GM12878 (cell line): ENCODE measurements at regions not wholly inside any gene's neighbourhood (a gene's known extent, or its start where the extent isn't known, plus 50 kb on each side); places are given as distances from the start of the nearest gene placed in this dataset.

Experiments used
- ATAC-seq: fragments of 200-7000 bp; cut with Tn5 transposase; 3 replicates; pipeline ENCODE4 v1.9.1; 2020; ENCODE audit warnings: mild to moderate bottlenecking, moderate library complexity
- BruUV-seq: library from RNA; stranded (reverse); fragments of 400-500 nt; replicated peaks from 2 replicates; lab custom pipeline; 2021; lab: Mats Ljungman, UMichigan
- CTCF ChIA-PET: fragments of 300-600 bp; sonication (Branson Sonifier 250); formaldehyde crosslinking; extraction: SDS; loops from one replicate; lab custom pipeline; 2021; ENCODE audit warnings: inconsistent platforms; lab: Yijun Ruan, JAX
- POLR2A ChIA-PET: fragments of 350-600 bp; formaldehyde crosslinking; extraction: SDS; loops from one replicate; lab custom pipeline; 2021; ENCODE audit warnings: inconsistent platforms; lab: Charles Lee
- RAD21 ChIA-PET: fragments of 300-600 bp; sonication (Branson Sonifier 250); formaldehyde crosslinking; loops from one replicate; lab custom pipeline; 2023; ENCODE audit warnings: antibody characterized with exemption; ENCODE audit not compliant: unreplicated experiment; lab: Charles Lee
- SMC1A ChIA-PET: fragments of 300-600 bp; sonication (Branson Sonifier 250); formaldehyde crosslinking; loops from one replicate; lab custom pipeline; 2023; ENCODE audit not compliant: unreplicated experiment, uncharacterized antibody; lab: Charles Lee
- DNase-seq: peaks from one replicate; pipeline ENCODE4 v3.0.0-alpha.2; 2011; ENCODE audit warnings: low read depth, low spot score
- FAIRE-seq: peaks from 3 replicates; lab custom pipeline; 2011; peaks lifted over from hg19 to GRCh38; lab: Jason Lieb, UNC
- H2AFZ ChIP-seq: 2 replicates; pipeline ENCODE4 v1.6.0; 2011; ENCODE audit warnings: low read depth, low read length, control low read depth; ENCODE audit not compliant: control insufficient read depth
- H3K27ac ChIP-seq: 2 replicates; pipeline ENCODE4 v1.5.1; 2011; ENCODE audit warnings: control low read depth; ENCODE audit not compliant: control insufficient read depth, insufficient read depth
- H3K27me3 ChIP-seq, 2 experiments: replicated peaks in 1 of 2; 2 replicates each; pipeline versions ENCODE4 v1.6.0 to v1.6.1; 2011; ENCODE audit warnings: low read length in 1 of 2; ENCODE audit not compliant: control insufficient read depth in 2 of 2, insufficient read depth in 2 of 2
- H3K36me3 ChIP-seq, 2 experiments: 2 replicates each; pipeline ENCODE4 v1.5.1; 2011; ENCODE audit warnings: low read length in 1 of 2; ENCODE audit not compliant: control insufficient read depth in 2 of 2, insufficient read depth in 2 of 2
- H3K4me1 ChIP-seq: 2 replicates; pipeline ENCODE4 v1.6.1; 2011; ENCODE audit warnings: mild to moderate bottlenecking, low read length, moderate library complexity, mixed read lengths; ENCODE audit not compliant: control insufficient read depth, insufficient read depth
- H3K4me2 ChIP-seq: 2 replicates; pipeline ENCODE4 v1.6.0; 2011; ENCODE audit warnings: control low read depth; ENCODE audit not compliant: control insufficient read depth, insufficient read depth
- H3K4me3 ChIP-seq: fragments of 200-600 bp; sonication (generic); 2 replicates; pipeline ENCODE4 v1.5.1; 2016
- H3K79me2 ChIP-seq: 2 replicates; pipeline ENCODE4 v1.6.0; 2011; ENCODE audit warnings: low read length; ENCODE audit not compliant: control insufficient read depth, insufficient read depth
- H3K9ac ChIP-seq: 2 replicates; pipeline ENCODE4 v1.8.0; 2011; ENCODE audit warnings: low read length, control low read depth, mixed read lengths; ENCODE audit not compliant: control insufficient read depth, insufficient read depth
- H3K9me3 ChIP-seq: replicated peaks from 3 replicates; pipeline ENCODE4 v1.5.1; 2011; ENCODE audit warnings: mild to moderate bottlenecking, low read length; ENCODE audit not compliant: control insufficient read depth, insufficient read depth
- H4K20me1 ChIP-seq: 2 replicates; pipeline ENCODE4 v1.6.0; 2011; ENCODE audit not compliant: control insufficient read depth, insufficient read depth
- CBFB ChIP-seq: IDR thresholded peaks from 2 replicates; pipeline ENCODE4 v1.6.1; 2016; ENCODE audit warnings: antibody characterized with exemption, low read depth
- CEBPZ ChIP-seq: fragments of 150-350 bp; IDR thresholded peaks from 2 replicates; pipeline ENCODE4 v1.6.1; 2016; ENCODE audit warnings: low read depth, low read length
- CHD2 ChIP-seq: IDR thresholded peaks from 2 replicates; pipeline ENCODE4 v1.6.1; 2011; ENCODE audit warnings: low read depth, low read length, improper control_type of control experiment, borderline replicate concordance
- GATAD2B ChIP-seq: fragments of 450-650 bp; conservative IDR thresholded peaks from 2 replicates; pipeline ENCODE4 v1.6.1; 2017; ENCODE audit warnings: low read depth, mild to moderate bottlenecking, moderate library complexity
- IRF4 ChIP-seq: IDR thresholded peaks from 2 replicates; pipeline ENCODE4 v1.6.1; 2011; ENCODE audit warnings: low read depth, low read length
- MAX ChIP-seq: IDR thresholded peaks from 2 replicates; pipeline ENCODE4 v1.6.1; 2012; ENCODE audit warnings: low read depth, low read length, improper control_type of control experiment
- PAX8 ChIP-seq: fragments of 450-650 bp; IDR thresholded peaks from 2 replicates; pipeline ENCODE4 v1.6.1; 2017; ENCODE audit warnings: mild to moderate bottlenecking, moderate library complexity
- RAD51 ChIP-seq: fragments of 450-650 bp; IDR thresholded peaks from 2 replicates; pipeline ENCODE4 v1.6.1; 2016; ENCODE audit warnings: moderate library complexity, mild to moderate bottlenecking, inconsistent platforms
- SP1 ChIP-seq: IDR thresholded peaks from one replicate; pipeline ENCODE4 v1.6.1; 2011; ENCODE audit warnings: low read depth, low read length
- WGBS: methylation state at CpG from one replicate; pipeline ENCODE4 v1.1.6; 2016; ENCODE audit warnings: low lambda C conversion rate; ENCODE audit not compliant: insufficient replicate concordance, insufficient coverage; ENCODE audit errors: missing lambda C conversion rate; 5-methylcytosine and 5-hydroxymethylcytosine counted together
- in situ Hi-C: fragments of 300-500 bp; cut with MboI; formaldehyde crosslinking; loops from 9 replicates; pipeline ENCODE4 v1.14.3; 2018; ENCODE audit warnings: mixed read lengths
- intact Hi-C: fragments of 100-400 bp; cut with micrococcal nuclease; formaldehyde crosslinking; loops from one replicate; pipeline ENCODE4 v1.14.2; 2022; ENCODE audit not compliant: unreplicated experiment
- TF ChIP-seq, protein P1 (sequence below): fragments of 450-650 bp; IDR thresholded peaks from 2 replicates; pipeline ENCODE4 v1.6.1; 2016; ENCODE audit warnings: mild to moderate bottlenecking, moderate library complexity, borderline replicate concordance
- TF ChIP-seq, protein P2 (sequence below), 3 experiments: IDR thresholded peaks in 2 of 3; conservative IDR thresholded peaks in 1 of 3; 2 replicates each; pipeline ENCODE4 v1.5.1; 2011; ENCODE audit warnings: low read depth in 3 of 3, low read length in 3 of 3, mild to moderate bottlenecking in 3 of 3, control low read depth in 2 of 3, moderate library complexity in 2 of 3, inconsistent platforms in 1 of 3, mixed read lengths in 1 of 3; ENCODE audit not compliant: control insufficient read depth in 2 of 3, insufficient read depth in 1 of 3; ENCODE audit errors: extremely low read depth in 1 of 3

- no TSS peak for BruUV-seq
- in situ Hi-C loops (no loop called here), intact Hi-C loops (no loop called here)
- POLR2A ChIA-PET: no interaction called here
- RAD21 ChIA-PET: no interaction called here
- CTCF ChIA-PET: no interaction called here
- SMC1A ChIA-PET: no interaction called here
- Histone ChIP-seq H3K9me3 (no peaks in the 10 kb centered on the region), H3K4me3 (no peak overlapping the region), H3K4me2 (no peak overlapping the region), H2AFZ (no peak overlapping the region), H3K4me1 (no peaks in the 10 kb centered on the region), H3K9ac (no peak overlapping the region), H3K27me3 (no peaks in the 10 kb centered on the region), H3K36me3 (no peaks in the 10 kb centered on the region), H3K79me2 (no peaks in the 10 kb centered on the region), H3K27ac (no peak overlapping the region), H4K20me1 (no peaks in the 10 kb centered on the region)
- no peak for FAIRE-seq
- WGBS: 44% methylated on average over 4 of the region's 4 CpGs
- ATAC-seq: no peak
- DNase-seq: no peak
- TF ChIP-seq CBFB (no peak), SP1 (no peak), PAX8 (no peak), GATAD2B (no peak), IRF4 (no peak), CEBPZ (no peak), CHD2 (no peak), RAD51 (no peak), MAX (no peak)
- TF ChIP-seq, protein P1, sequence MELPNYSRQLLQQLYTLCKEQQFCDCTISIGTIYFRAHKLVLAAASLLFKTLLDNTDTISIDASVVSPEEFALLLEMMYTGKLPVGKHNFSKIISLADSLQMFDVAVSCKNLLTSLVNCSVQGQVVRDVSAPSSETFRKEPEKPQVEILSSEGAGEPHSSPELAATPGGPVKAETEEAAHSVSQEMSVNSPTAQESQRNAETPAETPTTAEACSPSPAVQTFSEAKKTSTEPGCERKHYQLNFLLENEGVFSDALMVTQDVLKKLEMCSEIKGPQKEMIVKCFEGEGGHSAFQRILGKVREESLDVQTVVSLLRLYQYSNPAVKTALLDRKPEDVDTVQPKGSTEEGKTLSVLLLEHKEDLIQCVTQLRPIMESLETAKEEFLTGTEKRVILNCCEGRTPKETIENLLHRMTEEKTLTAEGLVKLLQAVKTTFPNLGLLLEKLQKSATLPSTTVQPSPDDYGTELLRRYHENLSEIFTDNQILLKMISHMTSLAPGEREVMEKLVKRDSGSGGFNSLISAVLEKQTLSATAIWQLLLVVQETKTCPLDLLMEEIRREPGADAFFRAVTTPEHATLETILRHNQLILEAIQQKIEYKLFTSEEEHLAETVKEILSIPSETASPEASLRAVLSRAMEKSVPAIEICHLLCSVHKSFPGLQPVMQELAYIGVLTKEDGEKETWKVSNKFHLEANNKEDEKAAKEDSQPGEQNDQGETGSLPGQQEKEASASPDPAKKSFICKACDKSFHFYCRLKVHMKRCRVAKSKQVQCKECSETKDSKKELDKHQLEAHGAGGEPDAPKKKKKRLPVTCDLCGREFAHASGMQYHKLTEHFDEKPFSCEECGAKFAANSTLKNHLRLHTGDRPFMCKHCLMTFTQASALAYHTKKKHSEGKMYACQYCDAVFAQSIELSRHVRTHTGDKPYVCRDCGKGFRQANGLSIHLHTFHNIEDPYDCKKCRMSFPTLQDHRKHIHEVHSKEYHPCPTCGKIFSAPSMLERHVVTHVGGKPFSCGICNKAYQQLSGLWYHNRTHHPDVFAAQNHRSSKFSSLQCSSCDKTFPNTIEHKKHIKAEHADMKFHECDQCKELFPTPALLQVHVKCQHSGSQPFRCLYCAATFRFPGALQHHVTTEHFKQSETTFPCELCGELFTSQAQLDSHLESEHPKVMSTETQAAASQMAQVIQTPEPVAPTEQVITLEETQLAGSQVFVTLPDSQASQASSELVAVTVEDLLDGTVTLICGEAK: no peak
- TF ChIP-seq, protein P2, sequence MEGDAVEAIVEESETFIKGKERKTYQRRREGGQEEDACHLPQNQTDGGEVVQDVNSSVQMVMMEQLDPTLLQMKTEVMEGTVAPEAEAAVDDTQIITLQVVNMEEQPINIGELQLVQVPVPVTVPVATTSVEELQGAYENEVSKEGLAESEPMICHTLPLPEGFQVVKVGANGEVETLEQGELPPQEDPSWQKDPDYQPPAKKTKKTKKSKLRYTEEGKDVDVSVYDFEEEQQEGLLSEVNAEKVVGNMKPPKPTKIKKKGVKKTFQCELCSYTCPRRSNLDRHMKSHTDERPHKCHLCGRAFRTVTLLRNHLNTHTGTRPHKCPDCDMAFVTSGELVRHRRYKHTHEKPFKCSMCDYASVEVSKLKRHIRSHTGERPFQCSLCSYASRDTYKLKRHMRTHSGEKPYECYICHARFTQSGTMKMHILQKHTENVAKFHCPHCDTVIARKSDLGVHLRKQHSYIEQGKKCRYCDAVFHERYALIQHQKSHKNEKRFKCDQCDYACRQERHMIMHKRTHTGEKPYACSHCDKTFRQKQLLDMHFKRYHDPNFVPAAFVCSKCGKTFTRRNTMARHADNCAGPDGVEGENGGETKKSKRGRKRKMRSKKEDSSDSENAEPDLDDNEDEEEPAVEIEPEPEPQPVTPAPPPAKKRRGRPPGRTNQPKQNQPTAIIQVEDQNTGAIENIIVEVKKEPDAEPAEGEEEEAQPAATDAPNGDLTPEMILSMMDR (IDR thresholded peaks at IDR 0.05 in 2 of 3, conservative IDR thresholded peaks at IDR 0.05 in 1 of 3; ENCODE audit: control insufficient read depth in 2 of 3, extremely low read depth in 1 of 3, insufficient read depth in 1 of 3, low read depth in 3 of 3, low read length in 3 of 3): no peak
These were observed 313.8 kb upstream of the MMADHC start for GRCh38 chr2:149901231-149901859.
